ENCODE measurements at regions not wholly inside any gene's neighbourhood (a gene's known extent, or its start where the extent isn't known, plus 50 kb on each side); places are given as distances from the start of the nearest gene placed in this dataset.

GRCh38 chr22:23478175-23478574 is 101.9 kb downstream of the IGLL1 start:
- TF ChIP-seq CTCF (IDR thresholded peaks at IDR 0.05; ENCODE audit: insufficient read depth, low read length, poor library complexity, severe bottlenecking): no peak
- no peak for TF ChIP-seq EZH2phosphoT487 (conservative IDR thresholded peaks at IDR 0.05; ENCODE audit: low read length)
